NB4 (cell line): ENCODE measurements at regions not wholly inside any gene's neighbourhood (a gene's known extent, or its start where the extent isn't known, plus 50 kb on each side); places are given as distances from the start of the nearest gene placed in this dataset.

Experiments used
- CTCF ChIP-seq: IDR thresholded peaks from one replicate; pipeline ENCODE4 v1.5.1; 2012; ENCODE audit warnings: low read depth, low read length
- MAX ChIP-seq: IDR thresholded peaks from 2 replicates; pipeline ENCODE4 v1.6.1; 2011; ENCODE audit warnings: low read depth, low read length

GRCh38 chr6:144397141-144397540, 112.0 kb downstream of the UTRN start:
- TF ChIP-seq CTCF (no peak), MAX (no peak)
